ENCODE measurements at regions not wholly inside any gene's neighbourhood (a gene's known extent, or its start where the extent isn't known, plus 50 kb on each side); places are given as distances from the start of the nearest gene placed in this dataset.
A peak's percentile ranks its signal among the peaks of the same experiment; 100 is the strongest.

DNA sequence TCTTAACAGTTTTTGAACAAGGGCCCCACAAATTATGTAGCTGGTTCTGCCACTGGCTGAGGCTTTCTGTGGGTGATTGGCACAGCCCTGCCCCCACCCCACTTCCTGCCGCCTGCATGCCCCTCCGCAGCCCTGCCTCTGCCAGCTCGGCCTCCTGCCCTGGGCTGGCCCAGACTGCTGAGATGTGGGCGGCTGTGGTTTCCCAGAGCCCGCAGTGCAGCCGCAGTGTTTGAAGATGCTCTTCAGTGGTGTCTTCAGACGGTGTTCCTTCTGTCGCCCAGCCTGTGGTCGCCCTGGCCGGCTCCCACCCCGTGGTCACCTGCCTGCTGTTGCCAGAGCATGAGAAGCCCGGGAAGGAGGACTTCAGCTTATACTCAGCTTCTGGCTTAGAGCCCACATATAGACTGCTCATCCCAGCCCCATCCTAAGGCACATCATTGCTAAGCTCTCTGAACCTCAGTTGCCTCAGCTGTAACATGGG, 154.3 kb downstream of the VEGFA start:
- no peak overlapping the region for H3K4me3 ChIP-seq (ENCODE audit: low read depth, low read length)
- TF ChIP-seq, protein P1, sequence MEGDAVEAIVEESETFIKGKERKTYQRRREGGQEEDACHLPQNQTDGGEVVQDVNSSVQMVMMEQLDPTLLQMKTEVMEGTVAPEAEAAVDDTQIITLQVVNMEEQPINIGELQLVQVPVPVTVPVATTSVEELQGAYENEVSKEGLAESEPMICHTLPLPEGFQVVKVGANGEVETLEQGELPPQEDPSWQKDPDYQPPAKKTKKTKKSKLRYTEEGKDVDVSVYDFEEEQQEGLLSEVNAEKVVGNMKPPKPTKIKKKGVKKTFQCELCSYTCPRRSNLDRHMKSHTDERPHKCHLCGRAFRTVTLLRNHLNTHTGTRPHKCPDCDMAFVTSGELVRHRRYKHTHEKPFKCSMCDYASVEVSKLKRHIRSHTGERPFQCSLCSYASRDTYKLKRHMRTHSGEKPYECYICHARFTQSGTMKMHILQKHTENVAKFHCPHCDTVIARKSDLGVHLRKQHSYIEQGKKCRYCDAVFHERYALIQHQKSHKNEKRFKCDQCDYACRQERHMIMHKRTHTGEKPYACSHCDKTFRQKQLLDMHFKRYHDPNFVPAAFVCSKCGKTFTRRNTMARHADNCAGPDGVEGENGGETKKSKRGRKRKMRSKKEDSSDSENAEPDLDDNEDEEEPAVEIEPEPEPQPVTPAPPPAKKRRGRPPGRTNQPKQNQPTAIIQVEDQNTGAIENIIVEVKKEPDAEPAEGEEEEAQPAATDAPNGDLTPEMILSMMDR (IDR thresholded peaks at IDR 0.05; ENCODE audit: low read depth, low read length) = no peak
- peak; percentile 40; the same call in 1 of the 2 replicates for TF ChIP-seq MAX (IDR thresholded peaks at IDR 0.05; ENCODE audit: low read depth, low read length)
- TF ChIP-seq POLR2A (IDR thresholded peaks at IDR 0.05; ENCODE audit: extremely low read depth, insufficient read length) = no peak
- peak; percentile 45; the same call in 1 of the 2 replicates for TF ChIP-seq MYC (IDR thresholded peaks at IDR 0.05; ENCODE audit: low read depth, low read length)
- peak; percentile 96 for DNase-seq (ENCODE audit: low read depth)

DNA sequence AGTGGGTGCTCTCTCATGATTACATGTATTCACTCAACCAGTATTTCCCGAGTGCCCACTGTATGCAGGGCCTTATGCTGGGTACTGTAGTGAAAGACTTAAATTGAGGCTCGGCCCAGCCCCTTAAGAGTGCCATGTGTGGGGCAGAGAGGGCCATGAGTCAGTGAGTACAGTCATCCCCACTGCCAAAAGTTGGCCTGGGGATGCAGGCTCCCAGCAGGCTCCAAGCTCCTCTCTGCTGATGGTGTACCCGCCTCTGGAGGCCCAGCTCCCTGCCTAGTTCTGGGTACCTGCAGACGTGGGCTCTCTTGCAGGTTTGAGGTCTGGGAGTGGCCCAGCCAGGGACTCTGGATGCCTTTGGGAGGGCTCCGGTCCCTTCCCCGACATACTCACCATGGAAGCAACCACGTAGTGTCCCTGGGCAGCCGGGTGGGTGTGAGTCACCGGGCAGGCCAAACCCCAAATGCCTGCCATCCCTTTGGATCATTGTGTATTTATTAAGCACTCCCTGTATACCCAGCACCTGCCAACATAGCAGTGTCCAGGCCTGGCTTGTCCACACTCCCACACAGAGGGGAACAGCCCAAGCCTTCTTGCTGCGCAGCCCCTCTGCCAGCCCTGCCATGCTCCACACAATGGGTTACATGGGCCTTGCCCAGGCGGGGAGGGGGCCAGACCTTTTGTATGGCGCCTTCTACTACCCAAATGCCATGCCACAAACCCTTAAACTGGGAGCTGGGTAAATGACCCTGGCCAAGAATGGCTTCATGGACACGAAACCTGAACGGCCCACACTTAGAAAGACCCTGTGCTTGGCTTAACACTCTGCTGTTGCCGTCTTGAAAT, 153.6 kb downstream of the VEGFA start:
- no peak overlapping the region for H3K4me3 ChIP-seq (ENCODE audit: low read depth, low read length)
- no peak for TF ChIP-seq MAX (IDR thresholded peaks at IDR 0.05; ENCODE audit: low read depth, low read length)
- TF ChIP-seq, protein P1 (IDR thresholded peaks at IDR 0.05; ENCODE audit: low read depth, low read length) = no peak
- TF ChIP-seq POLR2A (IDR thresholded peaks at IDR 0.05; ENCODE audit: extremely low read depth, insufficient read length) = no peak
- TF ChIP-seq MYC (IDR thresholded peaks at IDR 0.05; ENCODE audit: low read depth, low read length) = no peak
- DNase-seq (ENCODE audit: low read depth) = peak; percentile 73

GRCh38 chr6:43922426-43923375, 152.7 kb downstream of the VEGFA start:
- DNase-seq (ENCODE audit: low read depth) = no peak
- TF ChIP-seq MAX (IDR thresholded peaks at IDR 0.05; ENCODE audit: low read depth, low read length) (peak; percentile 42; the same call in 1 of the 2 replicates), POLR2A (IDR thresholded peaks at IDR 0.05; ENCODE audit: extremely low read depth, insufficient read length) (no peak), MYC (IDR thresholded peaks at IDR 0.05; ENCODE audit: low read depth, low read length) (no peak)
- TF ChIP-seq, protein P1 (IDR thresholded peaks at IDR 0.05; ENCODE audit: low read depth, low read length) = no peak
- no peak overlapping the region for H3K4me3 ChIP-seq (ENCODE audit: low read depth, low read length)

GRCh38 chr6:43921548-43922425, 151.8 kb downstream of the VEGFA start:
- TF ChIP-seq MAX (IDR thresholded peaks at IDR 0.05; ENCODE audit: low read depth, low read length) (no peak), POLR2A (IDR thresholded peaks at IDR 0.05; ENCODE audit: extremely low read depth, insufficient read length) (no peak), MYC (IDR thresholded peaks at IDR 0.05; ENCODE audit: low read depth, low read length) (no peak)
- TF ChIP-seq, protein P1 (IDR thresholded peaks at IDR 0.05; ENCODE audit: low read depth, low read length) = no peak
- H3K4me3 ChIP-seq (ENCODE audit: low read depth, low read length) = no peak overlapping the region
- no peak for DNase-seq (ENCODE audit: low read depth)

- no peak for DNase-seq (ENCODE audit: low read depth)
- H3K4me3 ChIP-seq (ENCODE audit: low read depth, low read length) = no peak overlapping the region
- TF ChIP-seq MAX (IDR thresholded peaks at IDR 0.05; ENCODE audit: low read depth, low read length) = no peak
- TF ChIP-seq MYC (IDR thresholded peaks at IDR 0.05; ENCODE audit: low read depth, low read length) = no peak
- TF ChIP-seq, protein P1 (IDR thresholded peaks at IDR 0.05; ENCODE audit: low read depth, low read length) = no peak
- TF ChIP-seq POLR2A (IDR thresholded peaks at IDR 0.05; ENCODE audit: extremely low read depth, insufficient read length) = no peak
Measured at GRCh38 chr6:43921039-43921438, 151.0 kb downstream of the VEGFA start.

Data from NB4 (cell line).